Stimulated activated CD8-positive, alpha-beta memory T cell treated with anti-CD3 and anti-CD28 coated beads, Interleukin-4, amount 100 ng/mL, for 48 hours (primary cell): ENCODE measurements at regions not wholly inside any gene's neighbourhood (a gene's known extent, or its start where the extent isn't known, plus 50 kb on each side); places are given as distances from the start of the nearest gene placed in this dataset.

ENCODE experiments used
- DNase-seq: peaks from one replicate; pipeline ENCODE4 v3.0.0-alpha.2; 2020

- DNase-seq, result no peak
These were observed 130.5 kb upstream of the SLC1A4 start for GRCh38 chr2:64858541-64859311.

- DNase-seq, result no peak
These were observed 129.6 kb upstream of the SLC1A4 start for GRCh38 chr2:64859312-64860212.

DNA sequence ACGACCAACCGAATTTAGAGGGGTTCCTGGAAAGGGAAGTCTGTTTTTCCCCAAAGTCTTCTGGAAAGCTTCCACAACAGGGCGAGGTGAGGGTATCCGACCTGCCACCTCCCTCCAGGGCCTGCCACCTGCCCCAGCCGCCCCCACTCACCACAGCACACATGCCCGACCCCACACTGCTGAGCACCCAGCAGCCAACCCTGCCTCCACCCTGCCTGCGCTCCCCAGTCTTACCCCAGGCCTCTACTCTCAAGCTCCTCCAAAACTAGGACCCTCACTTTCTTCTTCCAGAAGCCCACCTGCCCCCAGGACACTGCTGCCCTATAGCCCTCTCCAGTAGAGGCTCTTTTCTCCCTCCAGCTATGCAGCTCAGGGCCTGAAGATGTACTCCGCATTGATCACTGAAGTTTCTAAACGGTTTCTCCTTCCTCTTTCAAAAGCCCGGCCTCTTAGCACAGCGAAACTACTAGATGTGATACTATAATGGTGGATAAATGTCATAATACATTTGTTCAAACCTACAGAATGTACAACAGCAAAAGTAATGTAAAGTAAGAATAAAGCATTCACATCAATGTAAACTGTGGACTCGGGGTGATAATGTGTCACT is 128.8 kb upstream of the SLC1A4 start:
- DNase-seq, result no peak

GRCh38 chr2:64860936-64861335 is 128.3 kb upstream of the SLC1A4 start:
- DNase-seq, result no peak

DNA sequence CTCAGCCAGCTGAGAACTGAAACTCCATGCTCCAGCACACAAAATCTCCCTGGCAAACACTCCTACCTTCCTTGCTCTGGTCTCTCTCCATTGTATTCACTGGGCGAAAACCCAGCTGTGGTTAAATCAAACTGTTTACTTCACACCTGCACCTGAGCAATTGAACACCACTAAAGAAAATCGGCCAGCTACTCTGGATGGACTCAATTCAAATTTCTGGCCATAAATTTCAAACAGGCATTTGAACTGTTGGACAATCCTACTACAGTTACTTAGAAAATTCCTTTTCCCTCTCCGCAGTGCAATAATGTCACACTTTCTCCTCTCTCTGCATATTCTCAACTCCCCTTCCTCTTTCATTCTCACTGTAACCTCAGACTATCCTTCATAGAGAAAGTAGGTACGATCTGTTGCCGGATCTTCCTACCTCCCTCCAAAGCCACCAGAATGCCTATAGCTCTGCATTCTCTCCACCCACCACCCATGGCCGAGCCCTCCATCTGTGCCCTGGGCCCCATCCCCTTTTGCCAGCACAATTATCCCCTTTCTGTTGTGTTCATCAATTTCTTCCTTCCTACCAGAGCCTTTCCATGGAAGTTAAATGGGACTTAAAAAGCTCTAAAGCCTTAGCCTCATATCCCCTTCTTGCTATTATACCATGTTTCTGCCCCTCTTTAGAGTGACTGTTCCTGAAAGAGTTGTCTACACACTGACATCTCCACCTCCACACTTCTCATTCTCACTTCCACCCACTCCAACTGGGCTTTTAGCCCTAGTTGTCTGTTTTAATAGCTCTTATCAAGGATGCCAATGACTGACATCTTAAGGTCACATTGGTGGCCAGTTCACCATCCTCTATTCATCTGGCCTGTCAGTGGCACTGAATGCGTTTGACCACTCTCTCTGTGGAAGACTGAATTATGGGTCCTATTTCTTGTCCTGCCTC is 127.5 kb upstream of the SLC1A4 start:
- DNase-seq, result no peak

- DNase-seq, result no peak
These were observed 126.6 kb upstream of the SLC1A4 start for GRCh38 chr2:64862623-64863022.

DNA sequence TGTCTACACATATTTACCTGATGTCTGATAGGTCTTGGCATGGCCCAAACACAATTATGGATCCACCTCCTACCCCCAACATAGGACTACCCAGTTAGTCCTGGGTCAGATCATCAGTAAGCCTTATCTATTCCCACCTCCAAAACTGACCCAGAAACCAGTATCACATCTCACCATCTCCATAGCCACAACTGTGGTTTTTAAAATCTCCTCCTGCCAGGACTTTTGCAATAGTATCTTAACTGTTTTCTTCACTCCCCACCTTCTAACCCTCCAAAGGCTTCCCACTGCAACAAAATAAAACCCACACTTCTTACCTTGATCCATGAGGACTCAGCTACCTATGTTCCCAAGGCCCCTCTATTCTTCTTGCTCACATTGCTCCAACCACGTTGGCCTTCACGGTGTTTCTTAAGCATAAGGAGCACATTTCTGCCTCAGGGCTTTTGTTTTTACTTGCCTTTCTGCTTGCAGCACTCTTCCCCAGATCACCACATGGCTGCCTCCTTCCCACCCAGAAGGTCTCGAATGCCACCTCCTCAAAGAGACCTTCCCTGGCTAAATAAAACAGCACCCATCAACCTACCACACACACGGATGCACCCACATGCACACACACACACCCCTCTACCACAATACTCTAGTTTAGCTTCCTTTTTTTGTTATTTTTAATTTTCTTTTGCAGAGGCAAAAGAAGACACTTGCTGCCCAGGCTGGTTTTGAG is 125.9 kb upstream of the SLC1A4 start:
- DNase-seq, result no peak

GRCh38 chr2:64865073-64865830 is 123.9 kb upstream of the SLC1A4 start:
- DNase-seq, result peak; percentile 71

DNA sequence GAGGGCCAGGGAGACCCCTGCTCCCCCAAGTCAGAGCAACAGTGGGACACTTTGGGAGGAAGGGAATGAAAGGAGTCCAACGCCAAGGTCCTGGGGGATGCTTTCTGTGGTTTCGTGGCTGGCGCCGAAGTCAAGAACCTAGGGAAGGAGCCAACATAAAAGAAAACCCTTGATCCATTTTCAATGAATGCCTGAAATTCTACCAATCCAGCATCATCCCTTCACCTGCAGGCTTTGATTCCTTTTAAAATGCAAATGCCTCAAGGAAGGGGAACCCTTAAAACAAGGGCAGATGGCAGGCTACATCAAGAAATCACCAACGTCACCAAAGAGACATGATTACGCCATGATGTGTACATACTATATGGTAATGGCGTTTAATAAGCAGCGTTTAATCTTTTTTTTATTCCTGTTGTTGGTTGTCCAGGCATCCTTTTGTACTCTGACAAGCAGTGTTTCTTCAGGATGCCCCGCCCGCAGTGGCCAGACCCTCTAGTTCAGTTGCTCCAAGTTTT is 123.3 kb upstream of the SLC1A4 start:
- DNase-seq, result no peak

DNA sequence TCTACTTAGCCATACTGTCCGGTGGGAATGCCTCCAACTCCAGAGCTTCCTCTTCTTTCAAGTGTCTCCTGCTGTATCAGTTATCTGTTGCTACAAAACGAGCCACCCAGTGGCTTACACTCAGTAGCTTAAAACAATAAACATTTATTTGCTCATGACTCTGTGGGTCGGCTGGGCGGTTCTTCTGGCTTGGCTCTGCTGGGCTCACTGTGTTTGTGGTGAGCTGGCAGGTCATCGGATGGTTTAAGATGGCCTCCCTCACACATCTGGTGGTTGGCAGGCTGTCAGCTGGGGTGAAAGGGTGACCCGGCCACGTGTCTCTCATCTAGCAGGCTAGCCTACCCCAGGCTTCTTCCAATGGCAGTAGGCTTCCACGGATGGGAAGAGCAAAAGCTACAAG is 122.4 kb upstream of the SLC1A4 start:
- no peak for DNase-seq

GRCh38 chr2:64867253-64867996 is 121.8 kb upstream of the SLC1A4 start:
- no peak for DNase-seq

DNA sequence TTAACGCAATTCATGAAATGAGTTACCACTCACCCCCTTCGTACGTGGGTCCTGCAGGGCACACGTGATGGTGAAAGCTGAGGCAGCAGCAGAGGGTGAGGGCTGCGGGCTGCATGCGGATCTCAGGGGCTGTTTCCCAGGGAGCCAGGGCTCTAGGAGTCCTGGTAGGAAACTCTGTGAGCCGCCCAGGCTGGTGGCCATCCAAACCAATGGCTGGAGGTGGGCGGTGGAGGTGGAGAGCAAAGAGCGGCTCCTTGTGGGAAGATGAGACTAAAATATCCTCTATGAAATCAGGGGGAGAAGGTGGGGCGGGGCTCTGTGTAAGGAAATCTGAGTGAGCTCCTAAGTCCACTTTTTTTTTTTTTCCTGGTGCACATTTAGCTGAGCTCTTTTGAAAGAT is 120.1 kb upstream of the SLC1A4 start:
- DNase-seq, result no peak

- DNase-seq, result peak; percentile 93
These were observed 115.7 kb upstream of the SLC1A4 start for GRCh38 chr2:64873472-64873924.

GRCh38 chr2:64874593-64874992 is 114.6 kb upstream of the SLC1A4 start:
- no peak for DNase-seq

DNA sequence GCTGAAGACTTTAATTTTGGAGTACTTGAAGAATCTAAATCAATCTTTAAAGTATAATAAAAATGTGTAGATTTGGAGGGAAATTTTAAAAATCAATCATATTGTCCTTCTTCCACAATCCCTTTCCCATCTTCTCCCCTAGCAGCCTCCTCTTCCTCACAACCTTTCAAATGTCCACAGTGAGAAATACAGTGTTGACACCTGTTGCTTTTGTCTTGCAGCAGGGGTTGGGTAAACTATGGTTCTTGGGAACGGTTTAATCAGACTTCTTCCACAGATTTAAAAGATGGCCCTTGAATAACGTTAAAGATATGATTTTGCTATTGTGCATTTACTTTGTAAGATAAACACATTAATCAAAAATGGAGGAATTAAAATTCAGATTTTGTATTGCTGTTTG is 113.8 kb upstream of the SLC1A4 start:
- no peak for DNase-seq

- DNase-seq, result peak; percentile 12
These were observed 113.0 kb upstream of the SLC1A4 start for GRCh38 chr2:64876137-64876647.

DNA sequence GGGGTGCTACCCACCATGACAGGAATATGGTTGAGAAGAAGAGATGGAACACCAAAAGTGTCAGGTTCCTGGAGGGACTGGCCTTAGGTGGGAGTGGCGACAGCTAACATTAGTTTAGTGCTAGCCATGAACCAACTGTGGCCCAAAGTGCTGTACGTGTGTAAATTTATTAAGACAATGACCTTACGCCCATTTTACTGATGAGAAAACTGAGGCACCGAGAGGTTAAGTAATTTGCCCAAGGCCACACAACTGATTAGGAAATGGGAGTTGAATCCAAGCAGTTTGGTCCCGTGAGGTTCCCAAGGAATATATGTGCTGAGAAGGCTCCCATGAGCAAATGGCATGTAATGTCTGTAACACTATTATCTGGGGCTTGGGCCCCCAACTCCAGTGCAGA is 109.5 kb upstream of the SLC1A4 start:
- DNase-seq, result no peak

- DNase-seq, result no peak
These were observed 108.8 kb upstream of the SLC1A4 start for GRCh38 chr2:64880193-64880951.

GRCh38 chr2:64881037-64881492 is 108.1 kb upstream of the SLC1A4 start:
- no peak for DNase-seq
